Skeletal muscle satellite cell (primary cell): ENCODE measurements at regions not wholly inside any gene's neighbourhood (a gene's known extent, or its start where the extent isn't known, plus 50 kb on each side); places are given as distances from the start of the nearest gene placed in this dataset.

Source experiments
- small RNA-seq: library from RNA; depleted of rRNA; stranded (forward); fragments of <200 nt; gene quantifications from one replicate; pipeline ENCODE3, GENCODE V24; 2012

Small RNA genes in the stretch of these regions (small RNA-seq; reads per million reads assigned to genes)
- gene RNU6-1323P = 0.42 reads per million
